ENCODE measurements at regions not wholly inside any gene's neighbourhood (a gene's known extent, or its start where the extent isn't known, plus 50 kb on each side); places are given as distances from the start of the nearest gene placed in this dataset.

GRCh38 chr2:81195774-81196382 is 891.3 kb upstream of the LRRTM1 start:
- no peaks in the 10 kb centered on the region for H3K9me3 ChIP-seq (ENCODE audit: control insufficient read depth, insufficient read depth, low read depth, low read length)
- H4K20me1 ChIP-seq (ENCODE audit: control insufficient read depth, extremely low read depth, insufficient read depth, low read length) = no peaks in the 10 kb centered on the region
- no peak overlapping the region for H2AFZ ChIP-seq (ENCODE audit: low read length)
- H3K4me2 ChIP-seq (ENCODE audit: extremely low read depth, insufficient read depth, low read length) = no peak overlapping the region
- DNase-seq (ENCODE audit: low read depth in 2 of 2) = no peak
- no peaks in the 10 kb centered on the region for H3K79me2 ChIP-seq (ENCODE audit: control insufficient read depth, insufficient read depth, low read length)
- no peak overlapping the region for H3K9ac ChIP-seq (ENCODE audit: insufficient read depth, low read length)
- TF ChIP-seq CTCF (conservative IDR thresholded peaks at IDR 0.05 in 1 of 2, IDR thresholded peaks at IDR 0.05 in 1 of 2; ENCODE audit: low read depth in 1 of 2, low read length in 2 of 2) (no peak), EZH2 (IDR thresholded peaks at IDR 0.05; ENCODE audit: low read length, missing control alignments) (no peak)
- H3K4me1 ChIP-seq (ENCODE audit: control insufficient read depth, extremely low read depth, insufficient read depth, low read length) = no peaks in the 10 kb centered on the region
- no peak overlapping the region for H3K27ac ChIP-seq (ENCODE audit: insufficient read depth, low read length)
- H3K27me3 ChIP-seq (ENCODE audit: control insufficient read depth, insufficient read depth, low read length) = no peaks in the 10 kb centered on the region
- no peaks in the 10 kb centered on the region for H3K36me3 ChIP-seq (ENCODE audit: control insufficient read depth, insufficient read depth, low read length)
- no peak overlapping the region for H3K4me3 ChIP-seq (replicated peaks in 1 of 4; ENCODE audit: control extremely low read depth in 1 of 4, insufficient read depth in 1 of 4, low read depth in 3 of 4, low read length in 4 of 4)

DNA sequence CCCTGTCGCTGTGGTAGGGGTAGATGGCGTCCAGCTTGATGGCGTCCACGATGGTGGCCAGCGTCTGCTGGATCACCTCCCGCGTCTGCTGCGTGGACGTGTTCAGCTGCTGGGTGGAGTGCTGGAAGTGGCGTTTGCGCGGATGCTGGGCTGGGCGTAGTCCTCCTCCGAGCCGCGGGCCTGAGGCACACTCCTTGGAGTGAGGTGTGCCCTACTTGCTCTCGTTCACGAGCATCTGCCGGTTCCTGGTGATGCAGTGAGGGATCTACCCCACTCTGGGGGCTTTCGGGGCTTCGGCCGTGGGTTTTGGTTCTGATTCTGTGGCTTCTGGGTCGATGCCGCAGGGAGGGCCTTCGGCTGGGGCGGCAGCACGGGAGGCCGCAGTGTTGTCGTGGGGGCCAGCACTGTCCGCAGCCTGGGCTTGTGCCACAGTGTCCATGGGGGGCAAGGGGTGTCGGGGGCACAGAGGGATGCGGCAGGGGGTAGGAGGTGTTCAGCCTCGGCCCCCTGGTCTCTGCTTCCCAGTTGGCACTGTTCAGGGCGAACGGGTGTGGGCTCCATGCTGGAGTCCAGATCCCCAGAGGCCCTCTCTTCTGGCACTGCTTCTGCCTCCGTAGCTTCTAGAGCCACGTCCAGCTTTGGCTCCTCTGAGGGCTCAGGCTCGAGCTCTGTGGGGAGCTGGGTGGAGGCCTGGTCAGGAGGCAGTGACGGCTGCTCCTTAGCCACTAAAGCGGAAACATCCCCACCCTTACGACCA is 890.6 kb upstream of the LRRTM1 start:
- H3K27ac ChIP-seq (ENCODE audit: insufficient read depth, low read length) = no peak overlapping the region
- no peak for DNase-seq (ENCODE audit: low read depth in 2 of 2)
- H3K4me1 ChIP-seq (ENCODE audit: control insufficient read depth, extremely low read depth, insufficient read depth, low read length) = no peaks in the 10 kb centered on the region
- no peaks in the 10 kb centered on the region for H3K9me3 ChIP-seq (ENCODE audit: control insufficient read depth, insufficient read depth, low read depth, low read length)
- no peak overlapping the region for H3K9ac ChIP-seq (ENCODE audit: insufficient read depth, low read length)
- no peaks in the 10 kb centered on the region for H4K20me1 ChIP-seq (ENCODE audit: control insufficient read depth, extremely low read depth, insufficient read depth, low read length)
- H3K36me3 ChIP-seq (ENCODE audit: control insufficient read depth, insufficient read depth, low read length) = no peaks in the 10 kb centered on the region
- H3K79me2 ChIP-seq (ENCODE audit: control insufficient read depth, insufficient read depth, low read length) = no peaks in the 10 kb centered on the region
- no peak overlapping the region for H2AFZ ChIP-seq (ENCODE audit: low read length)
- TF ChIP-seq CTCF (conservative IDR thresholded peaks at IDR 0.05 in 1 of 2, IDR thresholded peaks at IDR 0.05 in 1 of 2; ENCODE audit: low read depth in 1 of 2, low read length in 2 of 2) = no peak
- TF ChIP-seq EZH2 (IDR thresholded peaks at IDR 0.05; ENCODE audit: low read length, missing control alignments) = no peak
- no peaks in the 10 kb centered on the region for H3K27me3 ChIP-seq (ENCODE audit: control insufficient read depth, insufficient read depth, low read length)
- no peak overlapping the region for H3K4me2 ChIP-seq (ENCODE audit: extremely low read depth, insufficient read depth, low read length)
- H3K4me3 ChIP-seq (replicated peaks in 1 of 4; ENCODE audit: control extremely low read depth in 1 of 4, insufficient read depth in 1 of 4, low read depth in 3 of 4, low read length in 4 of 4) = no peak overlapping the region

- Histone ChIP-seq H3K27me3 (ENCODE audit: control insufficient read depth, insufficient read depth, low read length) (no peaks in the 10 kb centered on the region), H3K36me3 (ENCODE audit: control insufficient read depth, insufficient read depth, low read length) (no peaks in the 10 kb centered on the region)
- TF ChIP-seq EZH2 (IDR thresholded peaks at IDR 0.05; ENCODE audit: low read length, missing control alignments) = no peak
- no peak for TF ChIP-seq CTCF (conservative IDR thresholded peaks at IDR 0.05 in 1 of 2, IDR thresholded peaks at IDR 0.05 in 1 of 2; ENCODE audit: low read depth in 1 of 2, low read length in 2 of 2)
These were observed 890.0 kb upstream of the LRRTM1 start for GRCh38 chr2:81194581-81194980.

More at GRCh38 chr2:81194581-81194980, 890.0 kb upstream of the LRRTM1 start:
- Histone ChIP-seq H3K4me1 (ENCODE audit: control insufficient read depth, extremely low read depth, insufficient read depth, low read length) (no peaks in the 10 kb centered on the region), H3K4me3 (replicated peaks in 1 of 4; ENCODE audit: control extremely low read depth in 1 of 4, insufficient read depth in 1 of 4, low read depth in 3 of 4, low read length in 4 of 4) (no peak overlapping the region), H3K4me2 (ENCODE audit: extremely low read depth, insufficient read depth, low read length) (no peak overlapping the region), H3K9me3 (ENCODE audit: control insufficient read depth, insufficient read depth, low read depth, low read length) (no peaks in the 10 kb centered on the region), H3K27ac (ENCODE audit: insufficient read depth, low read length) (no peak overlapping the region), H3K9ac (ENCODE audit: insufficient read depth, low read length) (no peak overlapping the region), H4K20me1 (ENCODE audit: control insufficient read depth, extremely low read depth, insufficient read depth, low read length) (no peaks in the 10 kb centered on the region), H3K79me2 (ENCODE audit: control insufficient read depth, insufficient read depth, low read length) (no peaks in the 10 kb centered on the region), H2AFZ (ENCODE audit: low read length) (no peak overlapping the region)
- no peak for DNase-seq (ENCODE audit: low read depth in 2 of 2)

Data from fibroblast of lung (primary cell).